GM12873 (cell line): ENCODE measurements at regions not wholly inside any gene's neighbourhood (a gene's known extent, or its start where the extent isn't known, plus 50 kb on each side); places are given as distances from the start of the nearest gene placed in this dataset.

ENCODE experiments used
- CTCF ChIP-seq: IDR thresholded peaks from 2 replicates; pipeline ENCODE4 v1.5.1; 2012; ENCODE audit warnings: low read depth, mild to moderate bottlenecking, moderate library complexity, low read length, control low read depth; ENCODE audit not compliant: insufficient read depth; ENCODE audit errors: missing control alignments

DNA sequence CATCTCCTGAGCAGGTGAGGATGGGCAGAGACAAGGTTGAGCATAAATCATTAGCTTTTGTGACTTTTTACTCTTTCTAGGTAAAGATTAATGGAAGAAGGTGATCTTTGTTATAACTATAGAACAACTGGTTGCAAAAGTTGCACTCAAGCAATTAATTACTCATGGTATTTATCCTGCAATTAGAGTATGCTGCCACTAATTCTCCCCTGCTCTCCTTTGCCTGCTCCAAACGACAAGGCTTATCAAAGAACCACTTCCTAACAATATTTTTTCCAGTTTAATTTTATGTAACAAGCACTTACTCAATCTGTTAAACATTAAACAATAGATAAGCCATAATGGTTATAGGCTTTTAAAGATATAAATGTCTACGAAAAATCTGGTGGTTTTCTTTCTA is 189.9 kb upstream of the PELI2 start:
- no peak for TF ChIP-seq CTCF

- TF ChIP-seq CTCF = no peak
These were observed 189.1 kb upstream of the PELI2 start for GRCh38 chr14:55929136-55929535.

DNA sequence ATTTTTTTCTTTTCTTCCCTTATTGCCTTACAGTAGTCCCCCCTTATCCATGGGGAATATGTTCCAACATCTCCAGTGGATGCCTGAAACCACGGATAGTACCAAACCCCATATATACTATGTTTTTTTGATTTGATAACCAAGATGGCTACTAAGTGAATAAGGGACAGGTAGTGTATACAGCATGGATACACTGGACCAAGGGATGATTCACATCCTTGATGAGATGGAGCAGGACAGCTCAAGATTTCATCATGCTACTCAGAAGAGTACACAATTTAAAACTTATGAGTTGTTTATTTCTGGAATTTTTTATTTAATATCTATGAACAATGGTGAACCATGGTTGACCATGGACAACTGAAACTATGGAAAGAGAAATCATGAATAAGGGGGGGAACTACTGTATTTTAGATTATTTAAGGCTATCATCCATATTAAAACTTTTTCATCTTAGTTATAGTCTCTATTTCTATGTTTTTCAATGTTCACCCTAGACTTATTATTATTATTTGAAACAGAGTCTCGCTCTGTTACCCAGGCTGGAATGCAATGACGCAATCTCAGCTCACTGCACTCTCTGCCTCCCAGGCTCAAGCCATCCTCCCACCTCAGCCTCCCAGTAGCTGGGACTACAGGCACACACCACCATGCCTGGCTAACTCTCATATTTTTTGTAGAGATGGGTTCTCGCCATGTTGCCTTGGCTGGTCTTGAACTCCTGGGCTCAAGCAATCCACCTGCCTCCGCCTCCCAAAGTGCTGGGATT is 188.0 kb upstream of the PELI2 start:
- no peak for TF ChIP-seq CTCF

- no peak for TF ChIP-seq CTCF
These were observed 181.5 kb upstream of the PELI2 start for GRCh38 chr14:55936691-55937090.

- TF ChIP-seq CTCF = no peak
These were observed 179.9 kb upstream of the PELI2 start for GRCh38 chr14:55938249-55938791.

GRCh38 chr14:55942076-55942654 is 176.0 kb upstream of the PELI2 start:
- no peak for TF ChIP-seq CTCF

- TF ChIP-seq CTCF = no peak
These were observed 175.4 kb upstream of the PELI2 start for GRCh38 chr14:55942826-55943225.
